ENCODE measurements at regions not wholly inside any gene's neighbourhood (a gene's known extent, or its start where the extent isn't known, plus 50 kb on each side); places are given as distances from the start of the nearest gene placed in this dataset.

- no peaks in the 10 kb centered on the region for H3K4me1 Mint-ChIP-seq (ENCODE audit: low read depth)
- no peak overlapping the region for H3K27ac Mint-ChIP-seq
- intact Hi-C loops (cut with DNase I, micrococcal nuclease) = no loop called here
- Histone ChIP-seq H3K27me3 (ENCODE audit: control insufficient read depth in 1 of 2, insufficient read depth in 2 of 2, low read length in 2 of 2) (peaks cover 0 to 4% of the 10 kb centered on the region in 2 experiments), H3K36me3 (ENCODE audit: insufficient read depth, low read length) (no peaks in the 10 kb centered on the region), H3K4me1 (ENCODE audit: insufficient read depth, low read length) (no peaks in the 10 kb centered on the region), H3K9me3 (ENCODE audit: control insufficient read depth in 1 of 2, insufficient read depth in 1 of 2, low read length in 2 of 2) (peaks cover 0 to 3% of the 10 kb centered on the region in 2 experiments), H3K27ac (ENCODE audit: low read depth in 1 of 2, low read length in 2 of 2) (no peak overlapping the region), H3K4me3 (ENCODE audit: low read length) (no peak overlapping the region)
- peaks cover under 1% of the 10 kb centered on the region for H3K27me3 Mint-ChIP-seq
- peaks cover 8% of the 10 kb centered on the region for H3K9me3 Mint-ChIP-seq
- no peaks in the 10 kb centered on the region for H3K36me3 Mint-ChIP-seq (ENCODE audit: low read depth)
- ATAC-seq (ENCODE audit: poor library complexity) (no peak), DNase-seq (no peak)
- ChIA-PET POLR2A (no interaction called here), CTCF (no interaction called here)
- no peak overlapping the region for H3K4me3 Mint-ChIP-seq
- no peak for TF ChIP-seq CTCF (IDR thresholded peaks at IDR 0.05)
Measured at GRCh38 chr10:131485732-131486131, 174.2 kb upstream of the TCERG1L start.

GRCh38 chr10:131487822-131488221 lies 176.3 kb upstream of the TCERG1L start:
- no peaks in the 10 kb centered on the region for H3K36me3 Mint-ChIP-seq (ENCODE audit: low read depth)
- ChIA-PET CTCF (no interaction called here), POLR2A (no interaction called here)
- H3K4me1 ChIP-seq (ENCODE audit: insufficient read depth, low read length) = no peaks in the 10 kb centered on the region
- no peaks in the 10 kb centered on the region for H3K4me1 Mint-ChIP-seq (ENCODE audit: low read depth)
- peaks cover 3% of the 10 kb centered on the region for H3K9me3 Mint-ChIP-seq
- ATAC-seq (ENCODE audit: poor library complexity) (no peak), DNase-seq (no peak)
- H3K9me3 ChIP-seq (ENCODE audit: control insufficient read depth in 1 of 2, insufficient read depth in 1 of 2, low read length in 2 of 2) = peaks cover 0 to 3% of the 10 kb centered on the region in 2 experiments
- H3K27me3 Mint-ChIP-seq = no peaks in the 10 kb centered on the region
- intact Hi-C loops (cut with DNase I, micrococcal nuclease) = no loop called here
- no peaks in the 10 kb centered on the region for H3K27me3 ChIP-seq (ENCODE audit: control insufficient read depth in 1 of 2, insufficient read depth in 2 of 2, low read length in 2 of 2)
- no peak for TF ChIP-seq CTCF (IDR thresholded peaks at IDR 0.05)
- no peak overlapping the region for H3K27ac ChIP-seq (ENCODE audit: low read depth in 1 of 2, low read length in 2 of 2)
- H3K4me3 ChIP-seq (ENCODE audit: low read length) = no peak overlapping the region
- H3K36me3 ChIP-seq (ENCODE audit: insufficient read depth, low read length) = no peaks in the 10 kb centered on the region
- H3K4me3 Mint-ChIP-seq = no peak overlapping the region
- no peak overlapping the region for H3K27ac Mint-ChIP-seq

- DNase-seq = no peak
- Mint-ChIP-seq H3K27me3 (no peaks in the 10 kb centered on the region), H3K27ac (no peak overlapping the region), H3K4me3 (no peak overlapping the region), H3K36me3 (ENCODE audit: low read depth) (no peaks in the 10 kb centered on the region), H3K9me3 (no peaks in the 10 kb centered on the region), H3K4me1 (ENCODE audit: low read depth) (no peaks in the 10 kb centered on the region)
- no peak for TF ChIP-seq CTCF (IDR thresholded peaks at IDR 0.05)
- ChIA-PET POLR2A (no interaction called here), CTCF (no interaction called here)
- no peak for ATAC-seq (ENCODE audit: poor library complexity)
- H3K4me3 ChIP-seq (ENCODE audit: low read length) = no peak overlapping the region
- intact Hi-C loops (cut with DNase I, micrococcal nuclease) = no loop called here
- H3K36me3 ChIP-seq (ENCODE audit: insufficient read depth, low read length) = no peaks in the 10 kb centered on the region
- no peaks in the 10 kb centered on the region for H3K27me3 ChIP-seq (ENCODE audit: control insufficient read depth in 1 of 2, insufficient read depth in 2 of 2, low read length in 2 of 2)
- H3K4me1 ChIP-seq (ENCODE audit: insufficient read depth, low read length) = no peaks in the 10 kb centered on the region
- peaks cover 0 to 18% of the 10 kb centered on the region in 2 experiments for H3K9me3 ChIP-seq (ENCODE audit: control insufficient read depth in 1 of 2, insufficient read depth in 1 of 2, low read length in 2 of 2)
- no peak overlapping the region for H3K27ac ChIP-seq (ENCODE audit: low read depth in 1 of 2, low read length in 2 of 2)
Measured at GRCh38 chr10:131490991-131491594, 179.6 kb upstream of the TCERG1L start.
